GM12878 (cell line): ENCODE measurements at regions not wholly inside any gene's neighbourhood (a gene's known extent, or its start where the extent isn't known, plus 50 kb on each side); places are given as distances from the start of the nearest gene placed in this dataset.

Experiments
- ATAC-seq: fragments of 200-7000 bp; cut with Tn5 transposase; 3 replicates; pipeline ENCODE4 v1.9.1; 2020; ENCODE audit warnings: mild to moderate bottlenecking, moderate library complexity
- BruUV-seq: library from RNA; stranded (reverse); fragments of 400-500 nt; replicated peaks from 2 replicates; lab custom pipeline; 2021; lab: Mats Ljungman, UMichigan
- CTCF ChIA-PET: fragments of 300-600 bp; sonication (Branson Sonifier 250); formaldehyde crosslinking; extraction: SDS; loops from one replicate; lab custom pipeline; 2021; ENCODE audit warnings: inconsistent platforms; lab: Yijun Ruan, JAX
- POLR2A ChIA-PET: fragments of 350-600 bp; formaldehyde crosslinking; extraction: SDS; loops from one replicate; lab custom pipeline; 2021; ENCODE audit warnings: inconsistent platforms; lab: Charles Lee
- RAD21 ChIA-PET: fragments of 300-600 bp; sonication (Branson Sonifier 250); formaldehyde crosslinking; loops from one replicate; lab custom pipeline; 2023; ENCODE audit warnings: antibody characterized with exemption; ENCODE audit not compliant: unreplicated experiment; lab: Charles Lee
- SMC1A ChIA-PET: fragments of 300-600 bp; sonication (Branson Sonifier 250); formaldehyde crosslinking; loops from one replicate; lab custom pipeline; 2023; ENCODE audit not compliant: unreplicated experiment, uncharacterized antibody; lab: Charles Lee
- DNase-seq: peaks from one replicate; pipeline ENCODE4 v3.0.0-alpha.2; 2011; ENCODE audit warnings: low read depth, low spot score
- FAIRE-seq: peaks from 3 replicates; lab custom pipeline; 2011; peaks lifted over from hg19 to GRCh38; lab: Jason Lieb, UNC
- H2AFZ ChIP-seq: 2 replicates; pipeline ENCODE4 v1.6.0; 2011; ENCODE audit warnings: low read depth, low read length, control low read depth; ENCODE audit not compliant: control insufficient read depth
- H3K27ac ChIP-seq: 2 replicates; pipeline ENCODE4 v1.5.1; 2011; ENCODE audit warnings: control low read depth; ENCODE audit not compliant: control insufficient read depth, insufficient read depth
- H3K27me3 ChIP-seq, 2 experiments: replicated peaks in 1 of 2; 2 replicates each; pipeline versions ENCODE4 v1.6.0 to v1.6.1; 2011; ENCODE audit warnings: low read length in 1 of 2; ENCODE audit not compliant: control insufficient read depth in 2 of 2, insufficient read depth in 2 of 2
- H3K36me3 ChIP-seq, 2 experiments: 2 replicates each; pipeline ENCODE4 v1.5.1; 2011; ENCODE audit warnings: low read length in 1 of 2; ENCODE audit not compliant: control insufficient read depth in 2 of 2, insufficient read depth in 2 of 2
- H3K4me1 ChIP-seq: 2 replicates; pipeline ENCODE4 v1.6.1; 2011; ENCODE audit warnings: mild to moderate bottlenecking, low read length, moderate library complexity, mixed read lengths; ENCODE audit not compliant: control insufficient read depth, insufficient read depth
- H3K4me2 ChIP-seq: 2 replicates; pipeline ENCODE4 v1.6.0; 2011; ENCODE audit warnings: control low read depth; ENCODE audit not compliant: control insufficient read depth, insufficient read depth
- H3K4me3 ChIP-seq: fragments of 200-600 bp; sonication (generic); 2 replicates; pipeline ENCODE4 v1.5.1; 2016
- H3K79me2 ChIP-seq: 2 replicates; pipeline ENCODE4 v1.6.0; 2011; ENCODE audit warnings: low read length; ENCODE audit not compliant: control insufficient read depth, insufficient read depth
- H3K9ac ChIP-seq: 2 replicates; pipeline ENCODE4 v1.8.0; 2011; ENCODE audit warnings: low read length, control low read depth, mixed read lengths; ENCODE audit not compliant: control insufficient read depth, insufficient read depth
- H3K9me3 ChIP-seq: replicated peaks from 3 replicates; pipeline ENCODE4 v1.5.1; 2011; ENCODE audit warnings: mild to moderate bottlenecking, low read length; ENCODE audit not compliant: control insufficient read depth, insufficient read depth
- H4K20me1 ChIP-seq: 2 replicates; pipeline ENCODE4 v1.6.0; 2011; ENCODE audit not compliant: control insufficient read depth, insufficient read depth
- BHLHE40 ChIP-seq, 2 experiments: fragments of 450-650 bp in 1 of 2; IDR thresholded peaks; 2 replicates each; pipeline ENCODE4 v1.6.1; 2011 to 2017; ENCODE audit warnings: low read depth in 2 of 2, borderline replicate concordance in 1 of 2, improper control_type of control experiment in 1 of 2, low read length in 1 of 2, mild to moderate bottlenecking in 1 of 2
- E2F4 ChIP-seq: IDR thresholded peaks from 2 replicates; pipeline ENCODE4 v1.6.1; 2012; ENCODE audit warnings: low read depth, low read length, improper control_type of control experiment
- JUNB ChIP-seq: IDR thresholded peaks from 2 replicates; pipeline ENCODE4 v1.6.1; 2016; ENCODE audit warnings: antibody characterized with exemption, mild to moderate bottlenecking
- JUND ChIP-seq: IDR thresholded peaks from 2 replicates; pipeline ENCODE4 v1.6.1; 2012; ENCODE audit warnings: low read depth, mild to moderate bottlenecking, low read length, improper control_type of control experiment, moderate library complexity
- NBN ChIP-seq: fragments of 450-650 bp; IDR thresholded peaks from 2 replicates; pipeline ENCODE4 v1.6.1; 2016
- NFXL1 ChIP-seq: fragments of 450-650 bp; IDR thresholded peaks from 2 replicates; pipeline ENCODE4 v1.6.1; 2017; ENCODE audit warnings: antibody characterized with exemption, mild to moderate bottlenecking, borderline replicate concordance
- RBBP5 ChIP-seq: fragments of 200-600 bp; sonication (generic); conservative IDR thresholded peaks from 2 replicates; pipeline ENCODE4 v1.6.1; 2016
- SIX5 ChIP-seq: IDR thresholded peaks from 2 replicates; pipeline ENCODE4 v1.6.1; 2011; ENCODE audit warnings: mild to moderate bottlenecking, low read depth, low read length, moderate library complexity; ENCODE audit not compliant: severe bottlenecking
- SUPT20H ChIP-seq: IDR thresholded peaks from 2 replicates; pipeline ENCODE4 v1.6.1; 2011; ENCODE audit warnings: low read depth, mild to moderate bottlenecking, low read length, moderate library complexity, borderline replicate concordance; ENCODE audit not compliant: control insufficient read depth
- ZNF384 ChIP-seq: IDR thresholded peaks from 2 replicates; pipeline ENCODE4 v1.6.1; 2012; ENCODE audit warnings: low read depth, mild to moderate bottlenecking, low read length, improper control_type of control experiment, borderline replicate concordance
- ZSCAN29 ChIP-seq: fragments of 450-650 bp; IDR thresholded peaks from 2 replicates; pipeline ENCODE4 v1.6.1; 2017; ENCODE audit warnings: mild to moderate bottlenecking, moderate library complexity
- ZZZ3 ChIP-seq: IDR thresholded peaks from 2 replicates; pipeline ENCODE4 v1.6.1; 2011; ENCODE audit warnings: low read depth; ENCODE audit not compliant: control insufficient read depth, insufficient read length
- WGBS: methylation state at CpG from one replicate; pipeline ENCODE4 v1.1.6; 2016; ENCODE audit warnings: low lambda C conversion rate; ENCODE audit not compliant: insufficient replicate concordance, insufficient coverage; ENCODE audit errors: missing lambda C conversion rate; 5-methylcytosine and 5-hydroxymethylcytosine counted together
- in situ Hi-C: fragments of 300-500 bp; cut with MboI; formaldehyde crosslinking; loops from 9 replicates; pipeline ENCODE4 v1.14.3; 2018; ENCODE audit warnings: mixed read lengths
- intact Hi-C: fragments of 100-400 bp; cut with micrococcal nuclease; formaldehyde crosslinking; loops from one replicate; pipeline ENCODE4 v1.14.2; 2022; ENCODE audit not compliant: unreplicated experiment
- TF ChIP-seq, protein P1 (sequence below): fragments of 450-650 bp; conservative IDR thresholded peaks from 2 replicates; pipeline ENCODE4 v1.6.1; 2017; ENCODE audit warnings: mild to moderate bottlenecking, moderate library complexity
- TF ChIP-seq, protein P2 (sequence below): IDR thresholded peaks from 2 replicates; pipeline ENCODE4 v1.6.1; 2012; ENCODE audit warnings: low read depth, low read length, improper control_type of control experiment
- TF ChIP-seq, protein P3 (sequence below): fragments of 150-350 bp; IDR thresholded peaks from 2 replicates; pipeline ENCODE4 v1.6.1; 2014; ENCODE audit warnings: mild to moderate bottlenecking, low read depth, low read length

DNA sequence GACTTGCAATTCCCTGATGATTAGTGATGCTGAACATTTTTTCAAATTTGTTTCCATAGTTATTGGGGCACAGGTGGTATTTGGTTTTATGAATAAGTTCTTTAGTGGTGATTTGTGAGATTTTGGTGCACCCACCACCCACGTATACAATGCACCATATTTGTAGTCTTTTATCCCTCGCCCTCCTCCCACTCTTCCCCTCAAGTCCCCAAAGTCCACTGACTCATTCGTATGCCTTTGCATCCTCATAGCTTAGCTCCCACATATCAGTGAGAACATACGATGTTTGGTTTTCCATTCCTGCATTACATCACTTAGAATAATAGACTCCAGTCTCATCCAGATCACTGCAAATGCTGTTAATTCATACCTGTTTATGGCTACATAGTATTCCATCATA is 167.3 kb downstream of the MYLK4 start:
- Histone ChIP-seq H3K79me2 (no peaks in the 10 kb centered on the region), H3K9ac (no peak overlapping the region), H3K4me1 (no peaks in the 10 kb centered on the region), H4K20me1 (no peaks in the 10 kb centered on the region), H3K27ac (no peak overlapping the region), H3K27me3 (no peaks in the 10 kb centered on the region; a peak in 1 of 4 replicates), H3K36me3 (no peaks in the 10 kb centered on the region), H3K9me3 (no peaks in the 10 kb centered on the region), H3K4me3 (no peak overlapping the region), H2AFZ (no peak overlapping the region), H3K4me2 (no peak overlapping the region)
- DNase-seq (no peak), FAIRE-seq (no peak), ATAC-seq (no peak)
- ChIA-PET RAD21 (no interaction called here), SMC1A (no interaction called here), POLR2A (no interaction called here), CTCF (no interaction called here)
- TF ChIP-seq, protein P1, sequence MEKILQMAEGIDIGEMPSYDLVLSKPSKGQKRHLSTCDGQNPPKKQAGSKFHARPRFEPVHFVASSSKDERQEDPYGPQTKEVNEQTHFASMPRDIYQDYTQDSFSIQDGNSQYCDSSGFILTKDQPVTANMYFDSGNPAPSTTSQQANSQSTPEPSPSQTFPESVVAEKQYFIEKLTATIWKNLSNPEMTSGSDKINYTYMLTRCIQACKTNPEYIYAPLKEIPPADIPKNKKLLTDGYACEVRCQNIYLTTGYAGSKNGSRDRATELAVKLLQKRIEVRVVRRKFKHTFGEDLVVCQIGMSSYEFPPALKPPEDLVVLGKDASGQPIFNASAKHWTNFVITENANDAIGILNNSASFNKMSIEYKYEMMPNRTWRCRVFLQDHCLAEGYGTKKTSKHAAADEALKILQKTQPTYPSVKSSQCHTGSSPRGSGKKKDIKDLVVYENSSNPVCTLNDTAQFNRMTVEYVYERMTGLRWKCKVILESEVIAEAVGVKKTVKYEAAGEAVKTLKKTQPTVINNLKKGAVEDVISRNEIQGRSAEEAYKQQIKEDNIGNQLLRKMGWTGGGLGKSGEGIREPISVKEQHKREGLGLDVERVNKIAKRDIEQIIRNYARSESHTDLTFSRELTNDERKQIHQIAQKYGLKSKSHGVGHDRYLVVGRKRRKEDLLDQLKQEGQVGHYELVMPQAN = no peak
- TF ChIP-seq JUNB (no peak), ZSCAN29 (no peak), ZNF384 (no peak), RBBP5 (no peak), NFXL1 (no peak), NBN (no peak), SUPT20H (no peak), E2F4 (no peak), BHLHE40 (IDR thresholded peaks at IDR 0.05; ENCODE audit: borderline replicate concordance in 1 of 2, low read depth in 2 of 2, low read length in 1 of 2) (no peak), SIX5 (no peak), ZZZ3 (no peak), JUND (no peak)
- TF ChIP-seq, protein P2, sequence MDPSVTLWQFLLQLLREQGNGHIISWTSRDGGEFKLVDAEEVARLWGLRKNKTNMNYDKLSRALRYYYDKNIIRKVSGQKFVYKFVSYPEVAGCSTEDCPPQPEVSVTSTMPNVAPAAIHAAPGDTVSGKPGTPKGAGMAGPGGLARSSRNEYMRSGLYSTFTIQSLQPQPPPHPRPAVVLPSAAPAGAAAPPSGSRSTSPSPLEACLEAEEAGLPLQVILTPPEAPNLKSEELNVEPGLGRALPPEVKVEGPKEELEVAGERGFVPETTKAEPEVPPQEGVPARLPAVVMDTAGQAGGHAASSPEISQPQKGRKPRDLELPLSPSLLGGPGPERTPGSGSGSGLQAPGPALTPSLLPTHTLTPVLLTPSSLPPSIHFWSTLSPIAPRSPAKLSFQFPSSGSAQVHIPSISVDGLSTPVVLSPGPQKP = no peak
- TF ChIP-seq, protein P3, sequence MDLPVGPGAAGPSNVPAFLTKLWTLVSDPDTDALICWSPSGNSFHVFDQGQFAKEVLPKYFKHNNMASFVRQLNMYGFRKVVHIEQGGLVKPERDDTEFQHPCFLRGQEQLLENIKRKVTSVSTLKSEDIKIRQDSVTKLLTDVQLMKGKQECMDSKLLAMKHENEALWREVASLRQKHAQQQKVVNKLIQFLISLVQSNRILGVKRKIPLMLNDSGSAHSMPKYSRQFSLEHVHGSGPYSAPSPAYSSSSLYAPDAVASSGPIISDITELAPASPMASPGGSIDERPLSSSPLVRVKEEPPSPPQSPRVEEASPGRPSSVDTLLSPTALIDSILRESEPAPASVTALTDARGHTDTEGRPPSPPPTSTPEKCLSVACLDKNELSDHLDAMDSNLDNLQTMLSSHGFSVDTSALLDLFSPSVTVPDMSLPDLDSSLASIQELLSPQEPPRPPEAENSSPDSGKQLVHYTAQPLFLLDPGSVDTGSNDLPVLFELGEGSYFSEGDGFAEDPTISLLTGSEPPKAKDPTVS = no peak
- in situ Hi-C loops = no loop called here
- no TSS peak for BruUV-seq
- WGBS = 23% methylated on average over 4 of the region's 4 CpGs
- intact Hi-C loops = no loop called here
